Osteocyte (in vitro differentiated cells): ENCODE measurements at regions not wholly inside any gene's neighbourhood (a gene's known extent, or its start where the extent isn't known, plus 50 kb on each side); places are given as distances from the start of the nearest gene placed in this dataset.
"Not testable (repeated sequence)": the region's sequence is repeated elsewhere in the genome, so short reads cannot be mapped to it uniquely, and the experiment has no call there.

Experiments
- DNase-seq: peaks from one replicate; pipeline ENCODE4 v3.0.0; 2021; ENCODE audit warnings: mixed read lengths; ENCODE audit not compliant: unreplicated experiment; ENCODE audit errors: extremely low spot score
- H3K27ac Mint-ChIP-seq: one replicate; pipeline ENCODE4 v1.8.0; 2021; ENCODE audit warnings: mild to moderate bottlenecking, mixed read lengths; ENCODE audit not compliant: unreplicated experiment
- H3K27me3 Mint-ChIP-seq: one replicate; pipeline ENCODE4 v1.8.0; 2021; ENCODE audit warnings: mixed read lengths; ENCODE audit not compliant: unreplicated experiment
- H3K36me3 Mint-ChIP-seq: one replicate; pipeline ENCODE4 v1.8.0; 2021; ENCODE audit warnings: mixed read lengths; ENCODE audit not compliant: unreplicated experiment
- H3K4me1 Mint-ChIP-seq: one replicate; pipeline ENCODE4 v1.8.0; 2021; ENCODE audit warnings: mixed read lengths; ENCODE audit not compliant: unreplicated experiment
- H3K4me3 Mint-ChIP-seq: one replicate; pipeline ENCODE4 v1.8.0; 2021; ENCODE audit warnings: mild to moderate bottlenecking, moderate library complexity, mixed read lengths; ENCODE audit not compliant: unreplicated experiment
- H3K9me3 Mint-ChIP-seq: one replicate; pipeline ENCODE4 v1.8.0; 2021; ENCODE audit warnings: mixed read lengths; ENCODE audit not compliant: unreplicated experiment
- CTCF ChIP-seq: fragments of 200-600 bp; sonication (generic); IDR thresholded peaks from 2 replicates; pipeline ENCODE4 v1.5.0; 2021; ENCODE audit warnings: antibody characterized with exemption, mild to moderate bottlenecking, moderate library complexity

- no peak for TF ChIP-seq CTCF
- Mint-ChIP-seq H3K27me3 (no peaks in the 10 kb centered on the region), H3K9me3 (peaks cover 3% of the 10 kb centered on the region), H3K36me3 (no peaks in the 10 kb centered on the region), H3K4me1 (no peaks in the 10 kb centered on the region), H3K27ac (no peak overlapping the region), H3K4me3 (no peak overlapping the region)
- DNase-seq = no peak
These were observed 55.1 kb upstream of the F9 start for GRCh38 chrX:139475432-139475831.

- H3K9me3 Mint-ChIP-seq = peaks cover 51% of the 10 kb centered on the region
- H3K27ac Mint-ChIP-seq, H3K36me3 Mint-ChIP-seq, DNase-seq, H3K27me3 Mint-ChIP-seq, H3K4me3 Mint-ChIP-seq, H3K4me1 Mint-ChIP-seq: not testable (repeated sequence)
These were observed 68.6 kb upstream of the F9 start for GRCh38 chrX:139461945-139462344.

GRCh38 chrX:139454743-139455142 lies 75.8 kb upstream of the F9 start:
- Mint-ChIP-seq H3K27ac (no peak overlapping the region), H3K27me3 (no peaks in the 10 kb centered on the region), H3K9me3 (peaks cover 7% of the 10 kb centered on the region), H3K36me3 (no peaks in the 10 kb centered on the region), H3K4me1 (no peaks in the 10 kb centered on the region), H3K4me3 (no peak overlapping the region)
- TF ChIP-seq CTCF = no peak
- DNase-seq = no peak

GRCh38 chrX:139448996-139449395 lies 81.5 kb upstream of the F9 start:
- no peaks in the 10 kb centered on the region for H3K27me3 Mint-ChIP-seq
- no peak for TF ChIP-seq CTCF
- H3K9me3 Mint-ChIP-seq = peaks cover 26% of the 10 kb centered on the region
- DNase-seq = no peak
- H3K27ac Mint-ChIP-seq = no peak overlapping the region
- no peaks in the 10 kb centered on the region for H3K36me3 Mint-ChIP-seq
- H3K4me3 Mint-ChIP-seq = no peak overlapping the region
- no peaks in the 10 kb centered on the region for H3K4me1 Mint-ChIP-seq

GRCh38 chrX:139446832-139447231 lies 83.7 kb upstream of the F9 start:
- H3K4me3 Mint-ChIP-seq = no peak overlapping the region
- no peaks in the 10 kb centered on the region for H3K4me1 Mint-ChIP-seq
- TF ChIP-seq CTCF = no peak
- H3K27ac Mint-ChIP-seq = no peak overlapping the region
- H3K27me3 Mint-ChIP-seq = no peaks in the 10 kb centered on the region
- DNase-seq = no peak
- H3K9me3 Mint-ChIP-seq = peaks cover 38% of the 10 kb centered on the region
- no peaks in the 10 kb centered on the region for H3K36me3 Mint-ChIP-seq

GRCh38 chrX:139429913-139430312 lies 100.6 kb upstream of the F9 start:
- Mint-ChIP-seq H3K27me3 (no peaks in the 10 kb centered on the region), H3K9me3 (peaks cover 8% of the 10 kb centered on the region), H3K4me1 (no peaks in the 10 kb centered on the region), H3K27ac (no peak overlapping the region), H3K36me3 (no peaks in the 10 kb centered on the region), H3K4me3 (no peak overlapping the region)
- TF ChIP-seq CTCF = no peak
- no peak for DNase-seq
